Fibroblast of lung (primary cell): ENCODE measurements at regions not wholly inside any gene's neighbourhood (a gene's known extent, or its start where the extent isn't known, plus 50 kb on each side); places are given as distances from the start of the nearest gene placed in this dataset.

Experiments used
- DNase-seq, 2 donors: peaks; one replicate each; pipeline versions ENCODE4 v3.0.0 to v3.0.0-alpha.2; 2010; ENCODE audit warnings: low read depth in 2 of 2
- H2AFZ ChIP-seq: 2 replicates; pipeline ENCODE4 v1.5.1; 2012; ENCODE audit warnings: low read length, control low read depth, inconsistent platforms
- H3K27ac ChIP-seq: 2 replicates; pipeline ENCODE4 v1.5.1; 2011; ENCODE audit warnings: low read length, control low read depth; ENCODE audit not compliant: insufficient read depth
- H3K27me3 ChIP-seq: 2 replicates; pipeline ENCODE4 v1.5.1; 2011; ENCODE audit warnings: mild to moderate bottlenecking, low read length; ENCODE audit not compliant: control insufficient read depth, insufficient read depth
- H3K36me3 ChIP-seq: 2 replicates; pipeline ENCODE4 v1.5.1; 2011; ENCODE audit warnings: low read length; ENCODE audit not compliant: control insufficient read depth, insufficient read depth
- H3K4me1 ChIP-seq: 2 replicates; pipeline ENCODE4 v1.5.1; 2011; ENCODE audit warnings: low read length; ENCODE audit not compliant: control insufficient read depth, insufficient read depth; ENCODE audit errors: extremely low read depth
- H3K4me2 ChIP-seq: 2 replicates; pipeline ENCODE4 v1.5.1; 2011; ENCODE audit warnings: low read length, control low read depth; ENCODE audit not compliant: insufficient read depth; ENCODE audit errors: extremely low read depth
- H3K4me3 ChIP-seq, 4 experiments: fragments of 200-600 bp in 1 of 4; sonication (generic) in 1 of 4; replicated peaks in 1 of 4; 2 replicates each; pipeline ENCODE4 v1.5.1; 2011 to 2016; ENCODE audit warnings: low read length in 4 of 4, low read depth in 3 of 4, mild to moderate bottlenecking in 3 of 4, control low read depth in 2 of 4, inconsistent platforms in 1 of 4, mixed read lengths in 1 of 4; ENCODE audit not compliant: insufficient read depth in 1 of 4; ENCODE audit errors: control extremely low read depth in 1 of 4
- H3K79me2 ChIP-seq: 2 replicates; pipeline ENCODE4 v1.5.1; 2012; ENCODE audit warnings: mild to moderate bottlenecking, low read length, inconsistent platforms; ENCODE audit not compliant: control insufficient read depth, insufficient read depth
- H3K9ac ChIP-seq: 2 replicates; pipeline ENCODE4 v1.5.1; 2011; ENCODE audit warnings: mild to moderate bottlenecking, low read length, control low read depth; ENCODE audit not compliant: insufficient read depth
- H3K9me3 ChIP-seq: 2 replicates; pipeline ENCODE4 v1.5.1; 2012; ENCODE audit warnings: low read depth, low read length; ENCODE audit not compliant: control insufficient read depth, insufficient read depth
- H4K20me1 ChIP-seq: 2 replicates; pipeline ENCODE4 v1.5.1; 2011; ENCODE audit warnings: low read length; ENCODE audit not compliant: control insufficient read depth, insufficient read depth; ENCODE audit errors: extremely low read depth
- CTCF ChIP-seq, 2 donors: IDR thresholded peaks in 1 of 2; conservative IDR thresholded peaks in 1 of 2; 1 replicate in 1 of 2; 2 replicates in 1 of 2; pipeline ENCODE4 v1.5.1; 2011 to 2012; ENCODE audit warnings: low read length in 2 of 2, control low read depth in 1 of 2, inconsistent platforms in 1 of 2, low read depth in 1 of 2, mild to moderate bottlenecking in 1 of 2
- EZH2 ChIP-seq: IDR thresholded peaks from 2 replicates; pipeline ENCODE4 v1.5.1; 2012; ENCODE audit warnings: low read length, control low read depth, mild to moderate bottlenecking; ENCODE audit errors: missing control alignments

DNA sequence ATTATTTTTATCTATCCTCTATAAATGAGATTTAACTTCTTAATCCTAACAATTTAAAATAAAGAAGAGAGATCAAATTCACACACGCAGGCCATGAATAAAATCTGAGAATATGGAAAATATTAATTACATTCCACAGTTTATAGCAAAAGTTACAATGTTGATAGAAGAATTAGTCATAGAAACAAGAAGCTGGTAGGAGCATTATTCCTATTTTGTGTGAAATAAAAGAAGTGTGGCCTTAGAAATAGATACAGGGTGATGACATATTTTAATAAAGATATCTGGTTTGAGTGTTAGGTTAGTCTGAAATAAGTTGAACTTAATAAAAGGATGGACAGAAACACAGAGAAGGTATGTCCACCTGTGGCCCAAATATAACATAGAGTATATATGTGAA, 790.4 kb upstream of the NUDT12 start:
- H3K36me3 ChIP-seq, result no peaks in the 10 kb centered on the region
- H3K4me1 ChIP-seq, result no peaks in the 10 kb centered on the region
- H4K20me1 ChIP-seq, result no peaks in the 10 kb centered on the region
- H3K27me3 ChIP-seq, result no peaks in the 10 kb centered on the region
- H3K9me3 ChIP-seq, result no peaks in the 10 kb centered on the region
- H3K9ac ChIP-seq, result no peak overlapping the region
- no peak for TF ChIP-seq EZH2
- no peak for TF ChIP-seq CTCF (conservative IDR thresholded peaks at IDR 0.05 in 1 of 2, IDR thresholded peaks at IDR 0.05 in 1 of 2; ENCODE audit: low read depth in 1 of 2, low read length in 2 of 2)
- H3K27ac ChIP-seq, result no peak overlapping the region
- H3K4me2 ChIP-seq, result no peak overlapping the region
- no peak overlapping the region for H3K4me3 ChIP-seq
- H2AFZ ChIP-seq, result no peak overlapping the region
- no peaks in the 10 kb centered on the region for H3K79me2 ChIP-seq
- no peak for DNase-seq

DNA sequence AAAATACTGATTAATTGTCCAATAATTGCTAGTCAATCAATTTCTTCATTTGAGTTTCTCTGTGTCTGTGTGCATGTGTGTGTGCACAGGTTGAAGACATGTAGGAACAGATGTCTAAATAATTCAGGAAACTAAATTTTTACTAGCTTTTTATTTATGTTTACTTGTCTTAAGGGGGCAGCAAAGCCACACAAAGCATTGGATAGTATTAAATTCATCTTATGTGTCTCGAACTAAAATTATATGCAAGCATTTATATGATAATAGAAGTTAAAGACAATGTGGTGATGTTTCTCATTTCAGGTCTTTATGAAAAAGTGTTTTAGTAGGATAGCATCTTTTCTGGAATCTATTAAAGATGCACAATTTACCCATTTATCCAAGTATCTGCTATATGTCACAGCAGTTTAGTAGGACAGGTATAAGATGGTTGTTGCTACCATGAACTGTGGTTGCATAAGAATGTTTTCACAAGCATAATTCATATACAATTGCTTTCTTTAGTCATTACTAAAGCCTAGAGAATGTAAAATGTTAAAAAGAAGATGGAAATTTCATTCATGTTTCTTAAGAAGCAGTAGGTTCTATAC, 784.6 kb upstream of the NUDT12 start:
- DNase-seq, result peak; percentile 38 to 75
- no peaks in the 10 kb centered on the region for H3K9me3 ChIP-seq
- no peak overlapping the region for H3K4me3 ChIP-seq
- no peaks in the 10 kb centered on the region for H3K79me2 ChIP-seq
- H3K27ac ChIP-seq, result no peak overlapping the region
- no peaks in the 10 kb centered on the region for H3K36me3 ChIP-seq
- no peaks in the 10 kb centered on the region for H3K27me3 ChIP-seq
- no peak overlapping the region for H3K9ac ChIP-seq
- TF ChIP-seq EZH2, result no peak
- TF ChIP-seq CTCF (conservative IDR thresholded peaks at IDR 0.05 in 1 of 2, IDR thresholded peaks at IDR 0.05 in 1 of 2; ENCODE audit: low read depth in 1 of 2, low read length in 2 of 2), result peak in 1 of 2 donors; percentile 37
- H4K20me1 ChIP-seq, result no peaks in the 10 kb centered on the region
- H3K4me2 ChIP-seq, result no peak overlapping the region
- H3K4me1 ChIP-seq, result no peaks in the 10 kb centered on the region
- no peak overlapping the region for H2AFZ ChIP-seq

DNA sequence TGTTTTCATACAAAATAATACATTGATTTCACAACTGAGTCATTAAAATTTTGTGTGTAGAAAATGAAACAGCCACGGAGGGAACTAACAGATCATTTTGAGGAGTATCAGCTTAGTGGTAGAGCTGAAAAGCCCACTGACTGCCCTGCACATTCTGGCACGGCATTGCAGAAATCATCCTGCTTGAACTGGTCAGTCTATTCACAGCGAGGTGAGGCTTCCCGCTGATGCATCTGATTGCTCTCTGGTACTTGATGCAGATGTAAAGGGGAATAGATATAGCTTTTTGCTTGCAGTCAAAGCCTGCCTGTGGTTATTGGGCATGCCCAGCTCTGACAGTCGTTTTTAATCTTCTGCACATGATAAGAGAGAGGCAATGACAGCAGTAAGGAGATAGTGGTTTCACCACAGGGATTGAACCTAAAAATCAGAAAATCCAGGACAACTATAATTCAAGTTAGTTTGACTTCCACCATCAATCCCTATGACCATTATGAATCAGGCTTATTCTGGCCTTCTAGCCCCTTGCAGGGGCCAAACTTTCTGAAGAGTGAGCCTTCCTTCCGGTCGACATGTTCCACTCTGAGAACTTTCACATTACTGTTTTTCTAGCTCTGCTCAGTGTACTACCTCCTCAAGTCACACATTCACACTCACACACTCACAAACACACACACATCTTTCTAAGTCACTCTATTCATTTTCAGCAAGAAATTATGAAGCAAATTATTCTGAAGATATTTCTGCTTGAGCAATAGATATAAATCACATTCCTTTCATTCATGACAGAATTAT, 782.8 kb upstream of the NUDT12 start:
- TF ChIP-seq EZH2 (no peak), CTCF (conservative IDR thresholded peaks at IDR 0.05 in 1 of 2, IDR thresholded peaks at IDR 0.05 in 1 of 2; ENCODE audit: low read depth in 1 of 2, low read length in 2 of 2) (no peak)
- no peak overlapping the region for H3K27ac ChIP-seq
- no peak overlapping the region for H3K9ac ChIP-seq

More for the DNA sequence above, 782.8 kb upstream of the NUDT12 start:
- Histone ChIP-seq H3K4me2 (no peak overlapping the region), H3K9me3 (no peaks in the 10 kb centered on the region), H2AFZ (no peak overlapping the region), H3K27me3 (no peaks in the 10 kb centered on the region), H3K36me3 (no peaks in the 10 kb centered on the region), H3K4me1 (no peaks in the 10 kb centered on the region), H3K4me3 (peak overlapping the region in 1 of 4 experiments; percentile 9), H3K79me2 (no peaks in the 10 kb centered on the region), H4K20me1 (no peaks in the 10 kb centered on the region)
- peak; percentile 9 to 39 for DNase-seq
